ENCODE measurements at regions not wholly inside any gene's neighbourhood (a gene's known extent, or its start where the extent isn't known, plus 50 kb on each side); places are given as distances from the start of the nearest gene placed in this dataset.
"Not testable (repeated sequence)": the region's sequence is repeated elsewhere in the genome, so short reads cannot be mapped to it uniquely, and the experiment has no call there.

DNA sequence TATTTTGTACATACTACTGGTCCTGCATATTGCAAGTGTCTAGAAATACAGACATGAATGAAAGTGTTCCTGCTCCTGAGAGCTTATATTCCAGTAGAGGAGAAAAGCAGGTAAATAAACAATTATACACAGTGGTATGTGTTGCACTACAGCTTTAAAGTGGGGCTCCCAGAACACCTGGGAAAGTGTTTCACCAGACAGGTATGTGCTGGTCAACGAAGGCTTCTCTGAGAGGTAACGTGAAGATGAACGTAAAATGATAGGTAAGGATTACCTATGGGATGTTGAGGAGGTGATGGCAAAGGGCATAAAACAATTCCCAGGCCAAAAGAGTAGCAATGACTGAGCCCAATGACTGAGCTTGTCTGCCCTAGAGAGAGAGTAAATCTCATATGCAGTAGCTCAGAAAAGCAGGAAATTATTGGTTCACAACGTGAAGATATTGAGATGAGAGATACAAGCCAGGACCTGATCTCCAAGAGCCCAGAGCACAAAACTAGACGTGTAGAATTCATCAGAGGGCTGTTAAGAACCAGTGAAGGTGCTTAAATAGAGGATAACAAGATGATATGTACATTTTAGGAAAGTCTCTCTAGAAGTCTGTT lies 459.1 kb upstream of the BCHE start:
- no peak for DNase-seq

DNA sequence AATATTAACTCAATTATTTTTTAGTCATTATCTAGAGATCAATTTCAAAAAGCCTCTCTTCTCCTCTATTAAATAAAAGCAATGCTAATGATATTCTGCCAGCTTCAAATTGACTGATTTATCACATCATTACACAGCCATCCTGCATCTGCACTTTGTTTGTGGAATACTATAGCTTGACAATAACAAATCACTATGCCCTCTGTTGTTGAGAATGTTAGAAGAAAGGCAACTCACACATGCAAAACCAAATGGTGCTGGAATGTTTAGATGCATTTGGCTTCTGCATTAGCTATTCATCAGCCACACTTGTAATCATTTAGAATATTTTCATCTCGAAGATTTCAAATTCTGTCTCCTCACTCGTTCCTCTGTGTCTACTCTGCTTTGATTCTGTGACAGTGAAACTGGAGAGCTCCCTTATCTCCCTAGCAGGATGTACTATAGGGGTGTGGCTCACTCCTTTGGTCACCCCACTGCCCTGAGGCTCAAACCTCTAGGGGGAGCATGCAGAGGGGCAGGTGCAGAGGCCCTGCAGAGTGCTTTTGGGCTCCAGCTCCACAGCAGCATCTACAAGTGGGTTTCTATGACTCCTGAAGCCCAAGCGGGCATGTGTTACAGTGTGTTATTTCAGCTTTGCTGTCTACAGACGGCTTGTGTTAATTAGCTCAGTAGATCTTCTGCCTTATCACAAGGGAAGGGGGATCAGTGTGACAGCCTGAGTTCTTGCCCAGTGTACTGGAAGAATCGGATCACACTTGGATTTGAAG lies 454.1 kb upstream of the BCHE start:
- DNase-seq: no peak

DNA sequence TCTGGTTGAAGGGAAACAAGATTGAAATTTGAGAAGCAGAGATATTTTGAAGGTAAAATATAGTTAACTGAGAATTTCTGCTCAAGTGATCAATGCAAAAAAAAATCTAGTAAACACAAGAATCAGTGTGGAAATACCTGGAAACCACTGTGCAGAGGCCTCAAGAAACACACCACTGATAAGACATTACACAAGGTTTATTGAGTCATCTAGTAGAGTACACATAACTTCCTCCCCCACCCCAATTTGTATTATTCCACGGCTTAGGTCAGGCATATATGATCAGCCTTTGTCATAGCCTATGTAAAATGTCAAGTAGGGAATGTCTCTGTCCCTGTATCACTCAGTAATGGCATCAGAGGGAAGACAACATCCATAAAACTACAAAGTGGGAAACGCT lies 447.8 kb upstream of the BCHE start:
- no peak for DNase-seq

DNA sequence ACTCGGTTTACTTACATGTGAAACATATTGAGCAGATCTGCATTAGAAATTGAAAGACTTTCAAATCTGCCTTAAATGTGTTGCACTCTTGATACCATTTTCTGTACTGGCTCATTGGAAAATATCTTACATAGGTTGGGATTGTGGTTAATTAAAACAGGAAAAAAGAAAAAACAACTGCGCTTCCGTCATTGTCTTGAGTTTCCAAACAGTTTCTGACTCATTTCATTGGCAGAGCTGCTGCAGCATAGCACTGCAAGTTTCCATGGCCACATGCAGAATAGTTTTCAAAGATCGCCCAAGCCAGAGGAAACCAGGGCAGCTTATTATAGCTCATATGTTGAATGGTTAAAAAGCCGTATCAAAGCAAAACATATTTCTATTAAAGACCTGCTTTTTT lies 446.6 kb upstream of the BCHE start:
- no peak for DNase-seq

DNA sequence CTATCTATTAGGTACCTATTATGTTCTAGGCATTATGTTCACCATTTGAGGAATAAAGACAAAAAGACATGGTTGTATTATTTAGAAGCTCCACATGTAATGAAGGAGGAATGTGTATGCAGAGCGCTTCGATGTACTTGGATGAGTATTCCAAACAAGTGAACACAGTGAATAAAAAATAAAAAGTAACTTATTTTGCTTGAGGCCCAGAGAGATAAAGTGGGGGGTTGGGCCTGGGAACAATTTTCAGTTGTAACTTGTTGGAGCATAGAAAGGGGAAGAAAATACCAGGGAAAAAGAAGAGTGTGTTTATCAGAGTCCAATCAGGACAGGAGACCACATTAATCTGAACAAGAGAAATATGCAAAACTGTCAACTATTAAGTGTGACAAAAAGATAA lies 445.7 kb upstream of the BCHE start:
- no peak for DNase-seq

- no peak for DNase-seq
Measured at GRCh38 chr3:166279636-166280035, 442.4 kb upstream of the BCHE start.

GRCh38 chr3:166275024-166275390 lies 437.8 kb upstream of the BCHE start:
- DNase-seq: no peak

DNA sequence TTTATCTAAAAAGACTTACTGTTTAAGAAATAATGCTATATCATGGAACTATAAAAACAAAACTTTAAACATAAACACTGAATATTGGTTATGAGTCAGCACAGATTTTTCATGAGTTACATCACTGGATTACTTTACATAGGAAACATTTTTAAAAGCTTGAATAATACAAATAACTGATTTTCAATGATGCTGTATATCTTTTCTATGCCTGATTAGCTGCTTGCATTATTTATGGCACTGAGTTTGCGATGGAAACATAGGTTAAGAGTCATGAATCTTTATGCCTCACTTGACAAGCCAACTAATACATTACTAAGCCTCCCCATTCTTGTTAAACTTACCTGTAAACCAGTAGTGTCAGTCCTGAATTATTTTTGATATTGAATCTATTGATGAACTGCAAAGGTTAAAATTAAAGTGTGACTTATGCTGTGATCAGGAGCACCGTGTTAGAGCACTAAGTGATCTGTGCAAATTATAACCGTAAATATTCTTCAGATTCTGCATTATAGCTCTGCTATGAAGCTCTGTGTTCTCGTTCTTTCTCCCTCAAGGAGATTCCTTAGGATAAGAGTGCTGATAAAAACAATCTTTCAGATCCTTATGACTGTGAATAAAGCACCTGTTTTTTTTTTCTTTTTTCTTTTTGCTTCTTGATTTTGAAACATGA lies 437.3 kb upstream of the BCHE start:
- no peak for DNase-seq

DNA sequence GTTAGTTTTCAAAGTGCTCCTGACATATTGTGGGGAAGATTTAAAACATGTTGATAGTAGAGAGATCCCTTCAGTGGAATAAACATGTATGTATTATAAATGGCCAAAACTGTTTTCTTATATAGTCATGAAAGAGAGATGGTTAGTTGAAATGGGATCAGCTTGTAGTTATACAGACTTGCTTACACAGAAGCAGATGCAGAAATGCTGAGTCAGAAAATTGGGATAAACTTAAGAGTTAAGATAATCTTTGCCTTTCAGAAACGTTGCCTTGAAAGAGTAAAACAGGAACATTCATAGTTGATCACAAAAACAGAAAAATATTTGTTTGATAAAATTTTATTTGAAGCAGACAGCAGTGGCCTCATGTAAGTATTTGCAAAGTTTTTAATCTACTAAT lies 433.2 kb upstream of the BCHE start:
- no peak for DNase-seq

DNA sequence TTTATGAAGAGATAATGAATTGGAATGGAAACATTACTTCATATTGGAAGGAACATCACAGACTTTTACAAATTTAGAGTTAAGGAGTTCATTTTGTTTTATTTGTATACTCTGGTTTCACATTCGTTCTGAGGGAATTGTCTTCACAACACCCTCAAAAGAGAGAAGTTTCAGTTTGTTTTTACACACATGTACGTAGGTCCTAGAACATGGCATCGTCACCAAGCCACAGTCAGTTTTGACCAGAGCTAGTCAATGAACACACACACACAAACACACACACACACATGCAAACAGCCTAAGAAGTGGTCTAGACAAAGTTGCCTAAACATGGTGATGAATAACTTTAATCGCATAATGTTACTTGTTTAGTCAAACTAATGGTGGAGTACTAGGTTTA lies 427.9 kb upstream of the BCHE start:
- no peak for DNase-seq

GRCh38 chr3:166263460-166263859 lies 426.2 kb upstream of the BCHE start:
- no peak for DNase-seq

GRCh38 chr3:166258293-166258850 lies 421.1 kb upstream of the BCHE start:
- DNase-seq: not testable (repeated sequence)

GRCh38 chr3:166257715-166258114 lies 420.5 kb upstream of the BCHE start:
- DNase-seq: no peak

- no peak for DNase-seq
Measured at GRCh38 chr3:166248784-166249183, 411.6 kb upstream of the BCHE start.

DNA sequence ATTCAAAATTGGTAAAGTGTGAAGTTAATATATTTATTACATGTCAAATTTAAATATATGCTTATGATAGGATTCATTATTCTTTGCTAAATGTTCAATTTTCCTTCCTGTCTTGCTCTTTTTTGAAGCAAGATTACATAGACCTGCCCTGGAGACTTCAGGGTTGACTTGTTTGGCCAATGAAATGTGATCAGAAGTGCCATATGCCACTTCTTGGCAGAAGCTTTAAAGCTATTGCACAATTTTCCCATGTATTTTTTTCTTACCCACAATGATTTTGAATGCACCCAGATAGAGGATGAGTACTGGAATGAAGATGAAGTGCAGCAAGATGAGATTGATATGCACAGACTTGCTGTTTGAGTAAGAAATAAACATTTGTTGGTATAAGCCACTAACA lies 406.3 kb upstream of the BCHE start:
- no peak for DNase-seq

- no peak for DNase-seq
Measured at GRCh38 chr3:166223120-166223519, 385.9 kb upstream of the BCHE start.

DNA sequence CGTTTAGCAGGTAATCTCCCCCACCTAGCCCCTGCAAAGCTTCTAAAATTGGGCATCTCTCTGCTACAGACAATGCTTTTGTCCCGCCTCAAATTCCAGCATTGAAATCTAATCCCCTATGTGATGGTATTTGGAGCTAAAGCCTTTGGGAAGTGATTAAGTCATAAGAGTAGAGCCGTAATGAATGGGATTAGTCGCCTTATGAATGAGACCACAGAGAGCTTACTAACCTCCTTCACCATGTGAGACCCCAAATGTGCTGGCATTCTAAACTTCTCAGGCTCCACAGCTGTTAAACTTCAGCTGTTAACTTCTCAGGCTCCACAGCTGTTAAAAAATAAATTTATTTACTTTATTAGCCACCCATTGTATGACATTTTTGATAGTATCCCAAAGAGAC lies 374.2 kb upstream of the BCHE start:
- DNase-seq: no peak

- DNase-seq: no peak
Measured at GRCh38 chr3:166209701-166210100, 372.5 kb upstream of the BCHE start.

GRCh38 chr3:166205158-166205557 lies 367.9 kb upstream of the BCHE start:
- no peak for DNase-seq

GRCh38 chr3:166201476-166201875 lies 364.3 kb upstream of the BCHE start:
- no peak for DNase-seq

- no peak for DNase-seq
Measured at GRCh38 chr3:166199491-166199890, 362.3 kb upstream of the BCHE start.

GRCh38 chr3:166195808-166196207 lies 358.6 kb upstream of the BCHE start:
- no peak for DNase-seq

- DNase-seq: no peak
Measured at GRCh38 chr3:166191411-166191810, 354.2 kb upstream of the BCHE start.

DNA sequence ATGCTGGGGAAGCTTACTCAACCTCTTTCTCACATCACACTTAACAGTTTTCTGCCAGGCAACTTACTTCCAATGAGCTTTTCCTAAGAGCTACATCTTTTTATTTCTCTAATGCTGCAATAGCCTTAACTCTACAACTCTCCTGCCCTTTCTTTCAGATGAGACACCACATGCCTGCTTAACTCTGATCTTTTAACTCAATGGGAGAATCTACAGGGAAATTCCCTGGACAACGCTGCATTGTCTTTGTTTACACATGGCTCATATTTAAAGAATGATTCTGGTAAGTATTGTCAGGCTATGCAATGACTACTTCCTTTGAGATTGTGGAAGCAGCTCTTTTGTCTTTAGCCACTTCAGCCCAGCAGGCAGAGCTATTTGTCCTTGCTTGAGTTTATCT lies 353.1 kb upstream of the BCHE start:
- DNase-seq: no peak
